Fibroblast of skin of left quadriceps (primary cell): ENCODE measurements at regions not wholly inside any gene's neighbourhood (a gene's known extent, or its start where the extent isn't known, plus 50 kb on each side); places are given as distances from the start of the nearest gene placed in this dataset.
"Not testable (repeated sequence)": the region's sequence is repeated elsewhere in the genome, so short reads cannot be mapped to it uniquely, and the experiment has no call there.

Source experiments
- DNase-seq, 2 experiments: peaks; one replicate each; pipeline ENCODE4 v3.0.0-alpha.2; 2013; ENCODE audit warnings: low read depth in 2 of 2

- no peak for DNase-seq
Observed at GRCh38 chr1:233473549-233474204, 140.2 kb upstream of the KCNK1 start.

- no peak for DNase-seq
Observed at GRCh38 chr1:233477359-233477758, 136.5 kb upstream of the KCNK1 start.

GRCh38 chr1:233478611-233479010, 135.3 kb upstream of the KCNK1 start:
- DNase-seq, result no peak

- no peak for DNase-seq
Observed at GRCh38 chr1:233479110-233479890, 134.6 kb upstream of the KCNK1 start.

- DNase-seq, result no peak
Observed at GRCh38 chr1:233480198-233480597, 133.7 kb upstream of the KCNK1 start.

- no peak for DNase-seq
Observed at GRCh38 chr1:233482388-233482787, 131.5 kb upstream of the KCNK1 start.

- DNase-seq, result no peak
Observed at GRCh38 chr1:233485385-233485784, 128.5 kb upstream of the KCNK1 start.

GRCh38 chr1:233485809-233486398, 128.0 kb upstream of the KCNK1 start:
- no peak for DNase-seq

- no peak for DNase-seq
Observed at GRCh38 chr1:233487408-233487807, 126.5 kb upstream of the KCNK1 start.

- DNase-seq, result no peak
Observed at GRCh38 chr1:233489411-233489810, 124.5 kb upstream of the KCNK1 start.

GRCh38 chr1:233490488-233490887, 123.4 kb upstream of the KCNK1 start:
- DNase-seq, result no peak

- no peak for DNase-seq
Observed at GRCh38 chr1:233491953-233492620, 121.8 kb upstream of the KCNK1 start.

GRCh38 chr1:233496993-233497392, 116.9 kb upstream of the KCNK1 start:
- no peak for DNase-seq

- DNase-seq, result no peak
Observed at GRCh38 chr1:233497679-233498078, 116.2 kb upstream of the KCNK1 start.

GRCh38 chr1:233500106-233500505, 113.8 kb upstream of the KCNK1 start:
- no peak for DNase-seq

GRCh38 chr1:233503366-233503954, 110.4 kb upstream of the KCNK1 start:
- no peak for DNase-seq

- no peak for DNase-seq
Observed at GRCh38 chr1:233505130-233505529, 108.8 kb upstream of the KCNK1 start.

GRCh38 chr1:233505889-233506288, 108.0 kb upstream of the KCNK1 start:
- DNase-seq, result not testable (repeated sequence)

- no peak for DNase-seq
Observed at GRCh38 chr1:233509526-233509925, 104.4 kb upstream of the KCNK1 start.

GRCh38 chr1:233512538-233512937, 101.4 kb upstream of the KCNK1 start:
- no peak for DNase-seq

GRCh38 chr1:233513431-233513830, 100.5 kb upstream of the KCNK1 start:
- DNase-seq, result no peak

- no peak for DNase-seq
Observed at GRCh38 chr1:233514946-233515391, 98.9 kb upstream of the KCNK1 start.
